Activated CD8-positive, alpha-beta memory T cell treated with anti-CD3 and anti-CD28 coated beads, Interleukin-2, amount 50 U/mL, for 24 hours (primary cell): ENCODE measurements at regions not wholly inside any gene's neighbourhood (a gene's known extent, or its start where the extent isn't known, plus 50 kb on each side); places are given as distances from the start of the nearest gene placed in this dataset.
"Not testable (repeated sequence)": the region's sequence is repeated elsewhere in the genome, so short reads cannot be mapped to it uniquely, and the experiment has no call there.

Experiments used
- DNase-seq: peaks from one replicate; pipeline ENCODE4 v3.0.0-alpha.2; 2020; ENCODE audit errors: extremely low read depth

- DNase-seq = no peak
Observed at GRCh38 chr5:175347027-175347426, 97.0 kb downstream of the DRD1 start.

- DNase-seq = no peak
Observed at GRCh38 chr5:175344331-175345195, 99.4 kb downstream of the DRD1 start.

- DNase-seq = no peak
Observed at GRCh38 chr5:175343308-175343707, 100.7 kb downstream of the DRD1 start.

- no peak for DNase-seq
Observed at GRCh38 chr5:175340180-175340579, 103.8 kb downstream of the DRD1 start.

GRCh38 chr5:175337680-175338079 lies 106.3 kb downstream of the DRD1 start:
- DNase-seq = no peak

- no peak for DNase-seq
Observed at GRCh38 chr5:175336781-175337180, 107.2 kb downstream of the DRD1 start.

GRCh38 chr5:175335691-175336090 lies 108.3 kb downstream of the DRD1 start:
- no peak for DNase-seq

- not testable (repeated sequence) for DNase-seq
Observed at GRCh38 chr5:175331173-175332036, 112.6 kb downstream of the DRD1 start.

- DNase-seq = no peak
Observed at GRCh38 chr5:175329976-175330375, 114.0 kb downstream of the DRD1 start.

- no peak for DNase-seq
Observed at GRCh38 chr5:175328687-175329086, 115.3 kb downstream of the DRD1 start.

GRCh38 chr5:175328176-175328575 lies 115.8 kb downstream of the DRD1 start:
- no peak for DNase-seq

GRCh38 chr5:175325681-175326080 lies 118.3 kb downstream of the DRD1 start:
- DNase-seq = no peak

GRCh38 chr5:175321927-175322532 lies 122.0 kb downstream of the DRD1 start:
- DNase-seq = no peak

- no peak for DNase-seq
Observed at GRCh38 chr5:175319199-175319598, 124.8 kb downstream of the DRD1 start.

- no peak for DNase-seq
Observed at GRCh38 chr5:175317872-175318271, 126.1 kb downstream of the DRD1 start.

- no peak for DNase-seq
Observed at GRCh38 chr5:175309218-175309810, 134.7 kb downstream of the DRD1 start.

- no peak for DNase-seq
Observed at GRCh38 chr5:175308701-175309100, 135.3 kb downstream of the DRD1 start.

- DNase-seq = no peak
Observed at GRCh38 chr5:175306381-175306780, 137.6 kb downstream of the DRD1 start.

- DNase-seq = no peak
Observed at GRCh38 chr5:175305251-175305650, 138.7 kb downstream of the DRD1 start.

GRCh38 chr5:175290379-175290778 lies 153.6 kb downstream of the DRD1 start:
- no peak for DNase-seq

- DNase-seq = no peak
Observed at GRCh38 chr5:175288048-175288621, 155.8 kb downstream of the DRD1 start.

GRCh38 chr5:175286981-175287380 lies 157.0 kb downstream of the DRD1 start:
- no peak for DNase-seq
